HepG2 (cell line): ENCODE measurements at regions not wholly inside any gene's neighbourhood (a gene's known extent, or its start where the extent isn't known, plus 50 kb on each side); places are given as distances from the start of the nearest gene placed in this dataset.

Experiments used
- ATAC-seq: fragments of 200-7000 bp; cut with Tn5 transposase; 3 replicates; pipeline ENCODE4 v1.9.1; 2020; ENCODE audit warnings: mild to moderate bottlenecking, moderate library complexity
- BruUV-seq: library from RNA; stranded (reverse); fragments of 400-500 nt; replicated peaks from 2 replicates; lab custom pipeline; 2021; lab: Mats Ljungman, UMichigan
- CTCF ChIA-PET: fragments of 300-600 bp; formaldehyde crosslinking; extraction: SDS; loops from one replicate; lab custom pipeline; 2021; ENCODE audit warnings: low total read pairs, inconsistent platforms, low intra/inter-chr PET ratio; lab: Yijun Ruan, JAX
- POLR2A ChIA-PET: fragments of 350-600 bp; sonication (Branson Sonifier 250); formaldehyde crosslinking; loops from one replicate; lab custom pipeline; 2020; ENCODE audit warnings: antibody characterized with exemption, inconsistent platforms; lab: Yijun Ruan, JAX
- DNase-seq: peaks from one replicate; pipeline ENCODE4 v3.0.0-alpha.2; 2015; ENCODE audit warnings: low spot score
- FAIRE-seq: peaks from 3 replicates; lab custom pipeline; 2011; peaks lifted over from hg19 to GRCh38; lab: Jason Lieb, UNC
- H2AFZ ChIP-seq: one replicate; pipeline ENCODE4 v1.6.1; 2011; ENCODE audit warnings: low read length, inconsistent platforms
- H3K27ac ChIP-seq: fragments of 300-600 bp; 3 replicates; pipeline ENCODE4 v1.8.0; 2011; ENCODE audit warnings: mixed run types, mild to moderate bottlenecking, mixed read lengths, low read length, inconsistent platforms; ENCODE audit not compliant: insufficient read depth; ENCODE audit errors: extremely low read length
- H3K27me3 ChIP-seq, 2 experiments: fragments of 200-600 bp in 1 of 2; 2 replicates in 1 of 2; 3 replicates in 1 of 2; pipeline versions ENCODE4 v1.6.0 to v1.8.0; 2011; ENCODE audit warnings: low read length in 2 of 2, mild to moderate bottlenecking in 2 of 2, moderate library complexity in 2 of 2, inconsistent platforms in 1 of 2; ENCODE audit not compliant: insufficient read depth in 2 of 2, control insufficient read depth in 1 of 2
- H3K36me3 ChIP-seq, 2 experiments: fragments of 200-600 bp in 1 of 2; replicated peaks in 1 of 2; 2 replicates in 1 of 2; 3 replicates in 1 of 2; pipeline versions ENCODE4 v1.5.1 to v1.8.0; 2011; ENCODE audit warnings: low read length in 2 of 2, inconsistent platforms in 1 of 2; ENCODE audit not compliant: insufficient read depth in 2 of 2, control insufficient read depth in 1 of 2
- H3K4me1 ChIP-seq: 2 replicates; pipeline ENCODE4 v1.5.1; 2012; ENCODE audit warnings: low read length, inconsistent platforms; ENCODE audit not compliant: insufficient read depth
- H3K4me2 ChIP-seq: 2 replicates; pipeline ENCODE4 v1.6.0; 2011; ENCODE audit warnings: low read depth, low read length, inconsistent platforms
- H3K4me3 ChIP-seq, 3 experiments: fragments of 200-600 bp in 1 of 3; sonication (generic), shearing (Covaris generic) in 1 of 3; replicated peaks in 1 of 3; 2 replicates each; pipeline ENCODE4 v1.5.1; 2011 to 2016; ENCODE audit warnings: low read length in 3 of 3, inconsistent platforms in 2 of 3, low read depth in 2 of 3, mild to moderate bottlenecking in 2 of 3, control low read depth in 1 of 3, mixed read lengths in 1 of 3; ENCODE audit not compliant: insufficient read depth in 1 of 3
- H3K79me2 ChIP-seq: one replicate; pipeline ENCODE4 v1.6.1; 2011; ENCODE audit warnings: low read length, inconsistent platforms; ENCODE audit not compliant: insufficient read depth
- H3K9ac ChIP-seq: 2 replicates; pipeline ENCODE4 v1.6.0; 2011; ENCODE audit warnings: mild to moderate bottlenecking, low read depth, low read length, inconsistent platforms; ENCODE audit not compliant: insufficient read depth
- H3K9me3 ChIP-seq: 2 replicates; pipeline ENCODE4 v1.5.1; 2012; ENCODE audit warnings: mild to moderate bottlenecking, low read length
- H4K20me1 ChIP-seq: 2 replicates; pipeline ENCODE4 v1.6.0; 2011; ENCODE audit warnings: inconsistent platforms, mild to moderate bottlenecking, low read length, moderate library complexity; ENCODE audit not compliant: insufficient read depth
- ARNT ChIP-seq: fragments of 450-650 bp; IDR thresholded peaks from 2 replicates; pipeline ENCODE4 v1.6.1; 2017
- FOXA1 ChIP-seq, 2 experiments: fragments of 450-650 bp in 1 of 2; sonication (generic) in 1 of 2; formaldehyde crosslinking in 1 of 2; IDR thresholded peaks; 2 replicates each; pipeline versions ENCODE4 v1.4.0 to v1.6.1; 2016 to 2020; ENCODE audit warnings: missing genetic modification reagents in 1 of 2
- HOXA5 ChIP-seq: sonication (generic); formaldehyde crosslinking; IDR thresholded peaks from 2 replicates; pipeline ENCODE4 v1.4.0; 2020; ENCODE audit warnings: missing genetic modification reagents
- IRX3 ChIP-seq: sonication (generic); formaldehyde crosslinking; IDR thresholded peaks from 2 replicates; pipeline ENCODE4 v1.8.1; 2023; ENCODE audit warnings: mild to moderate bottlenecking, low read depth, missing genetic modification reagents, borderline replicate concordance
- KLF9 ChIP-seq: IDR thresholded peaks from 2 replicates; pipeline ENCODE4 v1.6.1; 2016; ENCODE audit warnings: low read depth
- NFE2L2 ChIP-seq: fragments of 150-350 bp; IDR thresholded peaks from 2 replicates; pipeline ENCODE4 v1.6.1; 2014; ENCODE audit warnings: low read length
- NR2F6 ChIP-seq, 2 experiments: IDR thresholded peaks; 2 replicates each; pipeline ENCODE4 v1.6.1; 2016; ENCODE audit warnings: antibody characterized with exemption in 1 of 2, mild to moderate bottlenecking in 1 of 2
- PBX3 ChIP-seq: sonication (generic); formaldehyde crosslinking; IDR thresholded peaks from 2 replicates; pipeline ENCODE4 v1.8.1; 2023; ENCODE audit warnings: missing genetic modification reagents, inconsistent platforms, borderline replicate concordance
- PLSCR1 ChIP-seq: sonication (generic); formaldehyde crosslinking; IDR thresholded peaks from 2 replicates; pipeline ENCODE4 v1.5.0; 2020; ENCODE audit warnings: missing genetic modification reagents, mild to moderate bottlenecking, borderline replicate concordance
- RARG ChIP-seq: sonication (generic); formaldehyde crosslinking; IDR thresholded peaks from 2 replicates; pipeline ENCODE4 v1.4.0; 2020; ENCODE audit warnings: low read depth, mild to moderate bottlenecking, missing genetic modification reagents
- ZBTB44 ChIP-seq: sonication (generic); formaldehyde crosslinking; IDR thresholded peaks from 2 replicates; pipeline ENCODE4 v1.4.0; 2020; ENCODE audit warnings: missing genetic modification reagents
- ZKSCAN8 ChIP-seq: IDR thresholded peaks from 2 replicates; pipeline ENCODE4 v1.6.1; 2016; ENCODE audit warnings: borderline replicate concordance, missing genetic modification reagents, missing compliant biosample characterization
- WGBS: methylation state at CpG from one replicate; pipeline ENCODE4 v1.1.6; 2017; ENCODE audit warnings: low lambda C conversion rate; 5-methylcytosine and 5-hydroxymethylcytosine counted together
- in situ Hi-C: cut with HindIII; loops from 2 replicates; pipeline ENCODE4 v1.10.0; 2017; ENCODE audit warnings: low pct_unique_long_range_greater_than_20kb; ENCODE audit not compliant: extremely low pct_ligation_motif_present
- intact Hi-C: fragments of 100-400 bp; cut with micrococcal nuclease; formaldehyde crosslinking; loops from one replicate; pipeline ENCODE4 v1.10.0; 2022; ENCODE audit not compliant: unreplicated experiment

GRCh38 chr3:153287017-153287416, 125.0 kb downstream of the RAP2B start (continued):
- TF ChIP-seq ZKSCAN8 (CRISPR knock-in tag), result no peak
- TF ChIP-seq NR2F6 (IDR thresholded peaks at IDR 0.05), result no peak
- TF ChIP-seq NR2F6 (CRISPR knock-in tag; IDR thresholded peaks at IDR 0.05), result no peak
- no peak for TF ChIP-seq ZBTB44 (CRISPR knock-in tag)
- no peak for TF ChIP-seq IRX3 (CRISPR knock-in tag)
- TF ChIP-seq PLSCR1 (CRISPR knock-in tag), result no peak
- TF ChIP-seq RARG, result no peak
- TF ChIP-seq HOXA5 (CRISPR knock-in tag), result no peak
- no peak for TF ChIP-seq FOXA1 (IDR thresholded peaks at IDR 0.05)
- no peak for TF ChIP-seq FOXA1 (CRISPR knock-in tag; IDR thresholded peaks at IDR 0.05)
- TF ChIP-seq PBX3 (CRISPR knock-in tag), result no peak
- no peak for TF ChIP-seq KLF9
- TF ChIP-seq, all 625 proteins: peak for 0

- Histone ChIP-seq H3K79me2 (no peaks in the 10 kb centered on the region), H3K27ac (no peak overlapping the region), H3K36me3 (no peaks in the 10 kb centered on the region), H3K4me2 (no peak overlapping the region), H3K4me3 (no peak overlapping the region), H3K27me3 (no peaks in the 10 kb centered on the region), H4K20me1 (no peaks in the 10 kb centered on the region), H3K9me3 (no peaks in the 10 kb centered on the region), H3K9ac (no peak overlapping the region), H3K4me1 (no peaks in the 10 kb centered on the region), H2AFZ (no peak overlapping the region)
- 0 out of 2 replicates have a peak, but pooled peaks have one; percentile 30 for TF ChIP-seq NFE2L2
- TF ChIP-seq ARNT, result no peak
- POLR2A ChIA-PET, result no interaction called here
- DNase-seq (no peak), ATAC-seq (no peak), FAIRE-seq (no peak)
- 80% methylated on average over 3 of the region's 3 CpGs for WGBS
- in situ Hi-C loops, result loop anchor here (10.0 kb wide), 1 partner anchor 245 kb away; no protein-coding TSS in a partner anchor
- no TSS peak for BruUV-seq
- CTCF ChIA-PET, result no interaction called here
- intact Hi-C loops, result no loop called here
Measured at GRCh38 chr3:153289334-153289808, 127.3 kb downstream of the RAP2B start.
